HG02870 (cell line): ENCODE measurements at regions not wholly inside any gene's neighbourhood (a gene's known extent, or its start where the extent isn't known, plus 50 kb on each side); places are given as distances from the start of the nearest gene placed in this dataset.

Experiments
- ATAC-seq: cut with Tn5 transposase; IDR thresholded peaks from one replicate; pipeline ENCODE4 v1.9.1; 2021; ENCODE audit warnings: mild to moderate bottlenecking, moderate library complexity; ENCODE audit not compliant: unreplicated experiment

DNA sequence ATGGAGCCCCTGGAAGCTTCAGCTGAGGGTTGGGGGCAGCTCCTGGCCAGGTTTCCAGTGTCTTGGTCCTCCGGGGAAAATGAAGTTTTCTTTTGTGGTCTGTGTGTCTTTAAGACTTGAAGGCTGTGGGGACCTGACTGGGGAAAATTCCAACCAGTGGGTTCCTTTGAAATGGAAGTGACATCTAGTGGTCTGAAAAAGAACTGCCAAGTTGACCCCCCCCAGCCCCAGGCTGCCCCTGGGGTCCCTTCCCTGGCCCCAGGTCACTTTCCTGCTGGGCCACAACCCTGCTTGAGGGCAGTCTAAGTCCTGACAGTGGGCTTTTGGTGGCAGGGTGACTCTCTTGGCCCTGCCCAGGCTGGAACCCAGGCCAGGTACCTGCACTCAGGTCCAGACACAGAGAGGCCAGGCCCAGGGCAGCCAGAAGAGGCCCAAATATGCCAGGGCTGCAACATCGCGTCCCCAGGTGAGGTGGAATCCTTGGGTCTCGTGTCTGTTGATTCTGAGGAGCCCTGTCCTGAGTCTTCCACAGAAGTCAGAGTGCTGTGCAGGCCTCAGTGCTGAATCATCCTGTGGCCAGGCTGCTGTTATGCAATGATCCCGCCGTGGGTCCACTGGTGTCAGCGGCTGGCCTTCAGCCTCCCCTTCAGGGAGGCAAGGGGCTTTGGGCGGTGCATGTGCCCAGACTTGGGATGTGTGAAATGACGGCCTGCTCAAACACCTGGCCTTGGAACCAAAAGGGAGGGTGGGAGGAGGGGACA is 68.4 kb downstream of the VEGFA start:
- ATAC-seq = no peak

DNA sequence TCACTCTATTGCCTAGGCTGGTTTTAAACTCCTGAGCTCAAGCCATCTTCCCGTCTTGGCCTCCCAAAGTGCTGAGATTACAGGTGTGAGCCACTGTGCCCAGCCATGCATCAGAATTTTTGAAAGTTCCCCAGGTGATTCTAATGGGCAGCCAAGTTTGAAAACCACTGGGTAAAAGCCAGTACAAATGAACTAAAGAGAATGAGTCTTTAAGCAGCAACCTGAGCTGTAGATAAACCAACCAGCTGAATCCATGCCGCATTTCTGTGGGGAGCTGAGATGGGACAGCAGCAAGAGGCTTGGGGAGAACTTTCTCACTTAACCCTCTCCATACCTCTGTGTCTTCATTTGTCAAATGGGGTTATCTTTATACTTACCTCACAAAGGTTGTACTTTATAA is 67.5 kb downstream of the VEGFA start:
- ATAC-seq = no peak

DNA sequence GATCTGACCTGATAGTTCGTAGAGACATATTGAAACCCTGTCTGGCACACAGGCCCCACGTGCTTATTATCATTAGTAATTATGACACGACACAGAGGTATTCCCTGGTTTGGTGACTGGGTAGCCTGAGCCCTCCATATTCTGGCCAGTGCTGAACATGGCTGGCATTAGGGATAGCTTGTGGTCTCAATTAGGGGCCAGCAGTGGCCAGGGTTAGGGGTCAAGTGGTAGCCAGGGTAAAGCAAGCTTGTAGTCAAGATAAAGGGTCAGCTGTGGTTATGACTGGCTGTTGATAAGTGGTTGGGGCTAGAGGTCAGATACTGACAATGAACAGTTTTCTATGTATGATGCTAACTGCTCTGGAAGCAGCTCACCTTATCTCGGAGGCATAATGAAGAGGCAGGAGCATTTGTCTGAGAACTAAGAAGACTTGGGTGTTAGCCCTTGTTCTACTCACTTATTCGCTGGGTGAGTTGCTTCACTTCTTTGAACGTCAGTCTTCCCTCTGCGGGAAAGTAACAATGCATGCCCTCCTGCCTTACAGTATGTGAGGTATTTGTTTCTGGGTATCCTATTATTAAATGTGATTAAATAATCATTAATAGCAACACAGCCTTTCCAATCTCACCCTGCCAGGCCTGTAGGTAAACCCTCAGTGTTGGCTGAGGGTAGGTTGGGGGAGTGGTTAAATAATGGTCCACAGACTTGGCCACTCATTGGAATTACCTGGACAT is 66.7 kb downstream of the VEGFA start:
- no peak for ATAC-seq
